ENCODE measurements at regions not wholly inside any gene's neighbourhood (a gene's known extent, or its start where the extent isn't known, plus 50 kb on each side); places are given as distances from the start of the nearest gene placed in this dataset.

DNA sequence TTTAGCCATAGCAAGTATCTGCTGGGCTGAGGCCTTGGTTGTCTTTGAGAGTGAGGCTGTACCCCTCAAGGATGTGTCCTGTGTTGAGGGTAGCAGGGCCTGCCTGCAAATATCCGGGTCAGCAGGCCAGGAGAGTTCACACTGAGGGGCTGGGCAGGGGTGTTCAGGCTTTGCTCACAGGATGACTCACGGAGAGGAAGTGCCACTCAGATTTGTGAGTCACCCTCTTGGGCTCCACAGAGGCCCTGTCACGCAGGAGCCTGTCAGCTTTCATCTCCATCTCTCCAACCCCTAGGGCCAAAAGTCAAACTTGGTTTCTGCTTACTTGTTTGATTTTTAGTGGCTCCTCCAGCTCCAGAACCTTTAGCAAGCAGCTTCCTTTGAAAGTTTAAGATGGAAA is 211.5 kb downstream of the SEC61B start (continued):
- 0 out of 2 replicates have a peak, but pooled peaks have one; percentile 69 for TF ChIP-seq SIN3A (IDR thresholded peaks at IDR 0.05; ENCODE audit: borderline replicate concordance, low read depth, low read length)
- TF ChIP-seq RFX5 (IDR thresholded peaks at IDR 0.05; ENCODE audit: low read length): no peak
- TF ChIP-seq FOXJ3 (CRISPR knock-in tag; IDR thresholded peaks at IDR 0.05): no peak
- 0 out of 2 replicates have a peak, but pooled peaks have one; percentile 32 for TF ChIP-seq ELF1 (IDR thresholded peaks at IDR 0.05)
- no peak for TF ChIP-seq USF2 (IDR thresholded peaks at IDR 0.05; ENCODE audit: borderline replicate concordance, low read depth, low read length)
- TF ChIP-seq IRF3 (IDR thresholded peaks at IDR 0.05; ENCODE audit: low read depth, low read length): no peak
- TF ChIP-seq NRF1 (IDR thresholded peaks at IDR 0.05; ENCODE audit: low read depth, low read length): no peak
- no peak for TF ChIP-seq SMC3 (IDR thresholded peaks at IDR 0.05; ENCODE audit: low read depth, low read length)
- no peak for TF ChIP-seq YY1 (IDR thresholded peaks at IDR 0.05; ENCODE audit: low read depth)
- TF ChIP-seq, protein P1, sequence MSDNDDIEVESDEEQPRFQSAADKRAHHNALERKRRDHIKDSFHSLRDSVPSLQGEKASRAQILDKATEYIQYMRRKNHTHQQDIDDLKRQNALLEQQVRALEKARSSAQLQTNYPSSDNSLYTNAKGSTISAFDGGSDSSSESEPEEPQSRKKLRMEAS (IDR thresholded peaks at IDR 0.05; ENCODE audit: low read depth): peak; percentile 72
- TF ChIP-seq JUND (IDR thresholded peaks at IDR 0.05): peak; percentile 97
- peak; percentile 43; the same call in 1 of the 2 replicates for TF ChIP-seq MEF2A (IDR thresholded peaks at IDR 0.05; ENCODE audit: borderline replicate concordance, low read depth)
- peak; percentile 99 for TF ChIP-seq FOSL2 (IDR thresholded peaks at IDR 0.05; ENCODE audit: borderline replicate concordance, low read depth)
- peak; percentile 55 to 97 for TF ChIP-seq EP300 (IDR thresholded peaks at IDR 0.05; ENCODE audit: borderline replicate concordance in 1 of 2, low read depth in 1 of 2, low read length in 1 of 2)
- TF ChIP-seq MXI1 (IDR thresholded peaks at IDR 0.05; ENCODE audit: low read depth, low read length): no peak
- TF ChIP-seq FOXM1 (IDR thresholded peaks at IDR 0.05; ENCODE audit: low read depth): no peak
- peak; percentile 99 for TF ChIP-seq RXRA (IDR thresholded peaks at IDR 0.05; ENCODE audit: borderline replicate concordance, low read depth)
- TF ChIP-seq POLR2AphosphoS5 (IDR thresholded peaks at IDR 0.05; ENCODE audit: low read depth, low read length): peak; percentile 56; the same call in 1 of the 2 replicates
- no peak for TF ChIP-seq EZH2phosphoT487 (IDR thresholded peaks at IDR 0.05; ENCODE audit: borderline replicate concordance, low read depth)
- no peak for TF ChIP-seq RCOR1 (IDR thresholded peaks at IDR 0.05; ENCODE audit: low read length)
- 0 out of 2 replicates have a peak, but pooled peaks have one; percentile 27 for TF ChIP-seq TAF1 (IDR thresholded peaks at IDR 0.05; ENCODE audit: borderline replicate concordance, low read depth, low read length)
- TF ChIP-seq, protein P2, sequence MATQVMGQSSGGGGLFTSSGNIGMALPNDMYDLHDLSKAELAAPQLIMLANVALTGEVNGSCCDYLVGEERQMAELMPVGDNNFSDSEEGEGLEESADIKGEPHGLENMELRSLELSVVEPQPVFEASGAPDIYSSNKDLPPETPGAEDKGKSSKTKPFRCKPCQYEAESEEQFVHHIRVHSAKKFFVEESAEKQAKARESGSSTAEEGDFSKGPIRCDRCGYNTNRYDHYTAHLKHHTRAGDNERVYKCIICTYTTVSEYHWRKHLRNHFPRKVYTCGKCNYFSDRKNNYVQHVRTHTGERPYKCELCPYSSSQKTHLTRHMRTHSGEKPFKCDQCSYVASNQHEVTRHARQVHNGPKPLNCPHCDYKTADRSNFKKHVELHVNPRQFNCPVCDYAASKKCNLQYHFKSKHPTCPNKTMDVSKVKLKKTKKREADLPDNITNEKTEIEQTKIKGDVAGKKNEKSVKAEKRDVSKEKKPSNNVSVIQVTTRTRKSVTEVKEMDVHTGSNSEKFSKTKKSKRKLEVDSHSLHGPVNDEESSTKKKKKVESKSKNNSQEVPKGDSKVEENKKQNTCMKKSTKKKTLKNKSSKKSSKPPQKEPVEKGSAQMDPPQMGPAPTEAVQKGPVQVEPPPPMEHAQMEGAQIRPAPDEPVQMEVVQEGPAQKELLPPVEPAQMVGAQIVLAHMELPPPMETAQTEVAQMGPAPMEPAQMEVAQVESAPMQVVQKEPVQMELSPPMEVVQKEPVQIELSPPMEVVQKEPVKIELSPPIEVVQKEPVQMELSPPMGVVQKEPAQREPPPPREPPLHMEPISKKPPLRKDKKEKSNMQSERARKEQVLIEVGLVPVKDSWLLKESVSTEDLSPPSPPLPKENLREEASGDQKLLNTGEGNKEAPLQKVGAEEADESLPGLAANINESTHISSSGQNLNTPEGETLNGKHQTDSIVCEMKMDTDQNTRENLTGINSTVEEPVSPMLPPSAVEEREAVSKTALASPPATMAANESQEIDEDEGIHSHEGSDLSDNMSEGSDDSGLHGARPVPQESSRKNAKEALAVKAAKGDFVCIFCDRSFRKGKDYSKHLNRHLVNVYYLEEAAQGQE (IDR thresholded peaks at IDR 0.05; ENCODE audit: low read depth, low read length): peak; percentile 68
- TF ChIP-seq TEAD4 (IDR thresholded peaks at IDR 0.05; ENCODE audit: borderline replicate concordance, insufficient read depth): peak; percentile 86
- peak; percentile 88 for TF ChIP-seq NFIC (IDR thresholded peaks at IDR 0.05; ENCODE audit: borderline replicate concordance)
- TF ChIP-seq TCF12 (IDR thresholded peaks at IDR 0.05): peak; percentile 95
- TF ChIP-seq, protein P3, sequence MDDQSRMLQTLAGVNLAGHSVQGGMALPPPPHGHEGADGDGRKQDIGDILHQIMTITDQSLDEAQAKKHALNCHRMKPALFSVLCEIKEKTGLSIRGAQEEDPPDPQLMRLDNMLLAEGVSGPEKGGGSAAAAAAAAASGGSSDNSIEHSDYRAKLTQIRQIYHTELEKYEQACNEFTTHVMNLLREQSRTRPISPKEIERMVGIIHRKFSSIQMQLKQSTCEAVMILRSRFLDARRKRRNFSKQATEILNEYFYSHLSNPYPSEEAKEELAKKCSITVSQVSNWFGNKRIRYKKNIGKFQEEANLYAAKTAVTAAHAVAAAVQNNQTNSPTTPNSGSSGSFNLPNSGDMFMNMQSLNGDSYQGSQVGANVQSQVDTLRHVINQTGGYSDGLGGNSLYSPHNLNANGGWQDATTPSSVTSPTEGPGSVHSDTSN (IDR thresholded peaks at IDR 0.05): peak; percentile 99
